ENCODE measurements at regions not wholly inside any gene's neighbourhood (a gene's known extent, or its start where the extent isn't known, plus 50 kb on each side); places are given as distances from the start of the nearest gene placed in this dataset.

DNA sequence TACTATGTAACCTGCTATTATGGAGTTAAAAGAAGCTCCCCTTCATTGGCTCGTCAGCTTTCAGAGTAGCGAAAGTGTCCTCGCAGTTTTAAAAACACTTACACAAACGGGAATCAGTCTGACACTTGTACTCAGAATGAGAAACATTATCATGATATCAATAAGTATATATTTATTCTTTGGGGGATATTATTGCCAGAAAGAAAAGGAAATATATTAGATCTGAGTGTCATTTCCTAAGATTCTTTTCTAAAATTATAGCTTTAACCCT, 584.5 kb downstream of the ZEB2 start:
- no peak overlapping the region for H2BK20ac ChIP-seq (ENCODE audit: low read depth, low read length, poor library complexity, severe bottlenecking)
- no peaks in the 10 kb centered on the region for H4K20me1 ChIP-seq (ENCODE audit: control insufficient read depth, insufficient read depth, insufficient read length)

More for the DNA sequence above, 584.5 kb downstream of the ZEB2 start:
- Histone ChIP-seq H4K8ac (replicated peaks; ENCODE audit: insufficient read length, low read depth, low read length) (no peak overlapping the region), H3K4ac (ENCODE audit: low read depth, low read length) (no peak overlapping the region), H2BK5ac (ENCODE audit: insufficient read length, low read length) (no peak overlapping the region), H2BK15ac (ENCODE audit: low read depth, low read length) (no peak overlapping the region), H4K5ac (ENCODE audit: insufficient read length, low read depth, low read length) (no peak overlapping the region), H2AFZ (ENCODE audit: low read length) (no peak overlapping the region), H3K27ac (ENCODE audit: insufficient read length, low read depth, low read length) (no peak overlapping the region), H3K14ac (ENCODE audit: insufficient read depth, low read length) (no peak overlapping the region), H3K27me3 (ENCODE audit: insufficient read depth, low read length) (peaks cover 9% of the 10 kb centered on the region; the same call in 1 of the 2 replicates), H3K56ac (ENCODE audit: insufficient read length, low read depth, low read length) (no peak overlapping the region), H2BK120ac (ENCODE audit: low read depth, low read length, poor library complexity, severe bottlenecking) (no peak overlapping the region), H2AK5ac (ENCODE audit: insufficient read length, low read length) (no peak overlapping the region), H3K79me1 (ENCODE audit: insufficient read depth, low read depth, low read length, poor library complexity, severe bottlenecking) (no peaks in the 10 kb centered on the region), H3K9me3 (ENCODE audit: control insufficient read depth, low read depth, low read length) (no peaks in the 10 kb centered on the region), H3K18ac (ENCODE audit: insufficient read length, low read depth, low read length) (no peak overlapping the region), H3K9ac (ENCODE audit: extremely low read depth, insufficient read length, low read length) (no peak overlapping the region), H3K79me2 (ENCODE audit: insufficient read depth, low read length) (no peaks in the 10 kb centered on the region), H3K4me2 (ENCODE audit: insufficient read depth, insufficient read length, low read length) (no peak overlapping the region), H2BK12ac (ENCODE audit: insufficient read length, low read depth, low read length) (no peak overlapping the region), H3K4me1 (ENCODE audit: insufficient read depth, low read length) (peaks cover 5% of the 10 kb centered on the region; the same call in 1 of the 2 replicates), H3T11ph (ENCODE audit: low read length) (no peak overlapping the region), H4K91ac (ENCODE audit: insufficient read length, low read depth, low read length) (no peak overlapping the region), H3K23ac (ENCODE audit: insufficient read length, low read depth, low read length) (no peak overlapping the region), H3K23me2 (ENCODE audit: insufficient read length, low read depth, low read length, poor library complexity, severe bottlenecking) (peaks cover 13% of the 10 kb centered on the region)
- Mint-ChIP-seq H3K4me1 (peaks cover 44 to 56% of the 10 kb centered on the region in 2 experiments), H3K27me3 (ENCODE audit: low read depth) (peaks cover 31% of the 10 kb centered on the region), H3K4me3 (no peak overlapping the region), H3K9me3 (peaks cover 3% of the 10 kb centered on the region in 2 experiments; a peak in 1 of 5 replicates), H3K36me3 (ENCODE audit: insufficient read depth in 1 of 3, low read depth in 3 of 3) (peaks cover 0 to 4% (median 0%) of the 10 kb centered on the region in 3 experiments; a peak in 1 of 7 replicates), H3K27ac (no peak overlapping the region)
- no peak for DNase-seq
- WGBS (ENCODE audit: extremely low coverage, insufficient read length, low lambda C conversion rate) = no CpG with 5 or more reads among the region's 4 CpGs
- TF ChIP-seq, protein P1, sequence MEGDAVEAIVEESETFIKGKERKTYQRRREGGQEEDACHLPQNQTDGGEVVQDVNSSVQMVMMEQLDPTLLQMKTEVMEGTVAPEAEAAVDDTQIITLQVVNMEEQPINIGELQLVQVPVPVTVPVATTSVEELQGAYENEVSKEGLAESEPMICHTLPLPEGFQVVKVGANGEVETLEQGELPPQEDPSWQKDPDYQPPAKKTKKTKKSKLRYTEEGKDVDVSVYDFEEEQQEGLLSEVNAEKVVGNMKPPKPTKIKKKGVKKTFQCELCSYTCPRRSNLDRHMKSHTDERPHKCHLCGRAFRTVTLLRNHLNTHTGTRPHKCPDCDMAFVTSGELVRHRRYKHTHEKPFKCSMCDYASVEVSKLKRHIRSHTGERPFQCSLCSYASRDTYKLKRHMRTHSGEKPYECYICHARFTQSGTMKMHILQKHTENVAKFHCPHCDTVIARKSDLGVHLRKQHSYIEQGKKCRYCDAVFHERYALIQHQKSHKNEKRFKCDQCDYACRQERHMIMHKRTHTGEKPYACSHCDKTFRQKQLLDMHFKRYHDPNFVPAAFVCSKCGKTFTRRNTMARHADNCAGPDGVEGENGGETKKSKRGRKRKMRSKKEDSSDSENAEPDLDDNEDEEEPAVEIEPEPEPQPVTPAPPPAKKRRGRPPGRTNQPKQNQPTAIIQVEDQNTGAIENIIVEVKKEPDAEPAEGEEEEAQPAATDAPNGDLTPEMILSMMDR (conservative IDR thresholded peaks at IDR 0.05) = no peak

Measured in H9 (cell line).